KMS-11 (cell line): ENCODE measurements at regions not wholly inside any gene's neighbourhood (a gene's known extent, or its start where the extent isn't known, plus 50 kb on each side); places are given as distances from the start of the nearest gene placed in this dataset.
"Not testable (repeated sequence)": the region's sequence is repeated elsewhere in the genome, so short reads cannot be mapped to it uniquely, and the experiment has no call there.

Source experiments
- H2AFZ ChIP-seq: fragments of 200-600 bp; sonication (generic); 2 replicates; pipeline ENCODE4 v1.6.1; 2016; ENCODE audit warnings: antibody characterized with exemption, mixed run types, low read depth
- H3K27ac ChIP-seq: fragments of 200-600 bp; sonication (generic); 2 replicates; pipeline ENCODE4 v1.6.1; 2016; ENCODE audit warnings: mild to moderate bottlenecking, mixed run types
- H3K27me3 ChIP-seq: fragments of 200-600 bp; sonication (generic); 2 replicates; pipeline ENCODE4 v1.6.1; 2017; ENCODE audit warnings: mild to moderate bottlenecking, low read depth, mixed run types, moderate library complexity; ENCODE audit not compliant: insufficient read depth
- H3K36me3 ChIP-seq: fragments of 200-600 bp; sonication (generic); 2 replicates; pipeline ENCODE4 v1.6.1; 2017; ENCODE audit warnings: mild to moderate bottlenecking, mixed run types; ENCODE audit not compliant: insufficient read depth
- H3K4me1 ChIP-seq: fragments of 200-600 bp; sonication (generic); 2 replicates; pipeline ENCODE4 v1.6.1; 2016; ENCODE audit warnings: mild to moderate bottlenecking, low read depth, mixed run types; ENCODE audit not compliant: poor library complexity, severe bottlenecking
- H3K4me2 ChIP-seq: fragments of 200-600 bp; sonication (generic); 2 replicates; pipeline ENCODE4 v1.7.0; 2016; ENCODE audit warnings: mild to moderate bottlenecking, mixed run types
- H3K4me3 ChIP-seq: fragments of 200-600 bp; sonication (generic); IDR thresholded peaks from 2 replicates; pipeline ENCODE4 v1.6.1; 2017; ENCODE audit warnings: low read depth, low read length, mixed read lengths; ENCODE audit not compliant: insufficient read depth
- H3K79me2 ChIP-seq: fragments of 200-600 bp; sonication (generic); 2 replicates; pipeline ENCODE4 v1.6.1; 2016; ENCODE audit warnings: low read depth, mixed run types; ENCODE audit not compliant: insufficient read depth
- H3K9ac ChIP-seq: fragments of 200-600 bp; sonication (generic); 2 replicates; pipeline ENCODE4 v1.6.1; 2016; ENCODE audit warnings: mild to moderate bottlenecking, mixed run types
- H4K20me1 ChIP-seq: fragments of 200-600 bp; sonication (generic); 2 replicates; pipeline ENCODE4 v1.6.1; 2016; ENCODE audit warnings: mild to moderate bottlenecking, mixed run types; ENCODE audit not compliant: insufficient read depth
- TF ChIP-seq, protein P1 (sequence below): fragments of 200-600 bp; sonication (generic); conservative IDR thresholded peaks from 2 replicates; pipeline ENCODE4 v1.6.1; 2017; ENCODE audit warnings: low read depth, mild to moderate bottlenecking, antibody characterized with exemption, low read length, moderate library complexity, mixed read lengths

DNA sequence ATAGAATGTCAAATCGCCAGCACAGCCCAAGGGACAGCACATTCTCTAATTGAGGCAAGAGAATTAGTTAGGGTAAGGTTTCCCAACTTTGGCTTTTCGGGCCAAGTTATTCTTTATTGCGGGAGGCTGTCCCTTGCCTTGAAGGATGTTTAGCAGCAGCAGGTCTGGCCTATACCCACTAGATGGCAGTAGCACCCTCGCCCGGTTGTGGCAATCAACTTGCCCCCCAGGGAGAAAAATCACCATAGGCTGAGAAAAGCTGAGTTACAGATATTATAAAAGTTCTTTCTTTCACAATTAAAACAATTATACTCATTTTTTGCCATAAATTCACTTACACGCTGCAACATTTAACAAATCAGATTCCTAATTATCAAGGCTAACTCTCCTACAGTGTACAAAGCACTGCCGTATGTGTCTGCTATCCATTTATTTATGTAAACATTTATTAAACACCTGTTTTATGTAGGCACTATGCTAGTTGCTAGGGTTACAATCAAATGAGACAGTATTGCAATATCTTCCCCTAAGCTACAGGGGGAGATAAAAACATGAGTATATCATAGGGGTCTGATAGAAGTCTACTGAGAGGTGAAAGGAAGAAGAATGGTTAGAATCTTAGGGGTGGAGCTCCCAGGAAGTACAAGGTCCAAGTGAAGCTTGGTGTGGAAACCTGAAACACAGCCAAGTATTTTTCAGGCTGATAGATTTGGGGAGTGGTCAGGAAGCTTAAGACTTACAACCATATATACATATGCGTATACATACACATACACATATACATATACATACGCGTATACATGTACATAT is 452.3 kb downstream of the RAB38 start:
- Histone ChIP-seq H4K20me1 (no peaks in the 10 kb centered on the region), H3K9ac (no peak overlapping the region), H3K4me1 (no peaks in the 10 kb centered on the region), H3K36me3 (no peaks in the 10 kb centered on the region), H3K27ac (no peak overlapping the region), H2AFZ (no peak overlapping the region), H3K4me3 (no peak overlapping the region), H3K4me2 (no peak overlapping the region), H3K79me2 (no peaks in the 10 kb centered on the region), H3K27me3 (no peaks in the 10 kb centered on the region)
- TF ChIP-seq, protein P1, sequence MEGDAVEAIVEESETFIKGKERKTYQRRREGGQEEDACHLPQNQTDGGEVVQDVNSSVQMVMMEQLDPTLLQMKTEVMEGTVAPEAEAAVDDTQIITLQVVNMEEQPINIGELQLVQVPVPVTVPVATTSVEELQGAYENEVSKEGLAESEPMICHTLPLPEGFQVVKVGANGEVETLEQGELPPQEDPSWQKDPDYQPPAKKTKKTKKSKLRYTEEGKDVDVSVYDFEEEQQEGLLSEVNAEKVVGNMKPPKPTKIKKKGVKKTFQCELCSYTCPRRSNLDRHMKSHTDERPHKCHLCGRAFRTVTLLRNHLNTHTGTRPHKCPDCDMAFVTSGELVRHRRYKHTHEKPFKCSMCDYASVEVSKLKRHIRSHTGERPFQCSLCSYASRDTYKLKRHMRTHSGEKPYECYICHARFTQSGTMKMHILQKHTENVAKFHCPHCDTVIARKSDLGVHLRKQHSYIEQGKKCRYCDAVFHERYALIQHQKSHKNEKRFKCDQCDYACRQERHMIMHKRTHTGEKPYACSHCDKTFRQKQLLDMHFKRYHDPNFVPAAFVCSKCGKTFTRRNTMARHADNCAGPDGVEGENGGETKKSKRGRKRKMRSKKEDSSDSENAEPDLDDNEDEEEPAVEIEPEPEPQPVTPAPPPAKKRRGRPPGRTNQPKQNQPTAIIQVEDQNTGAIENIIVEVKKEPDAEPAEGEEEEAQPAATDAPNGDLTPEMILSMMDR: peak; percentile 55

DNA sequence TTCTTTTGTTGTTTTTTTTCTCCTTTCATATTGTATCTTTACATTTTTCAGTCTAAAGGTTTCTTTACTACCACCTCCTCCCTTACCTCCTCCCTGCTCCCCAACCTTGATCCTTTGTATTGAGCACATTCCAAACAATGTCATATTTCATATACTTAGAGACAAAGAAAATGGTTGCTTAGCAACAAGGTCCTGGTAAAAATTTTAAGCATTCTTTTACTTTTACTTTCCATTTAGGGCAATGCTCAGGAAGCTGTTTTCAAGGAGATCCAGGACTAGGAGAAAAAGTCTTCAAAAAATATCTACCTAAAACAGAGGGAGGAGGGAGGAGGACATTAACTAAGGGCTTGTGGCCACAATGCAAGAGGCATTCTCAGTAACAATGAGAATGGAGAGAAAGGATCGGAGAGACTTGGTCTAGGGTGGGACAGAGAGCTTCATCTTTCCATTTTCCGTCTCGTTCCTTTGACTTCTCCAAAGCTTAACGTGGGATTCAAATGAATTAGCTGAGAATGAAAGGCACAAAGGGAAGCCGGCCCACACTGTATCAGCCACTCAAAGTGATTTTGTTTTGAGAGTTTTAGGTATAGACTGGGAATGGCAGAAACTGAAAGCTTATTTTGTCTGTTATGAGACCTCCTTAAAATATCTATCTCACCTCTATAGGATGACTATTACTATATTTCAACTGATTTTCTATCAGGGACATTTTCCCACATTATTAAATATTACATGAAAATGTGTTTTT is 455.7 kb downstream of the RAB38 start:
- H3K4me1 ChIP-seq: no peaks in the 10 kb centered on the region
- no peak overlapping the region for H3K4me2 ChIP-seq
- H3K4me3 ChIP-seq: no peak overlapping the region
- no peaks in the 10 kb centered on the region for H3K27me3 ChIP-seq
- H2AFZ ChIP-seq: no peak overlapping the region
- no peak overlapping the region for H3K9ac ChIP-seq
- H3K27ac ChIP-seq: no peak overlapping the region
- TF ChIP-seq, protein P1: no peak
- no peaks in the 10 kb centered on the region for H3K36me3 ChIP-seq
- no peaks in the 10 kb centered on the region for H4K20me1 ChIP-seq
- no peaks in the 10 kb centered on the region for H3K79me2 ChIP-seq

DNA sequence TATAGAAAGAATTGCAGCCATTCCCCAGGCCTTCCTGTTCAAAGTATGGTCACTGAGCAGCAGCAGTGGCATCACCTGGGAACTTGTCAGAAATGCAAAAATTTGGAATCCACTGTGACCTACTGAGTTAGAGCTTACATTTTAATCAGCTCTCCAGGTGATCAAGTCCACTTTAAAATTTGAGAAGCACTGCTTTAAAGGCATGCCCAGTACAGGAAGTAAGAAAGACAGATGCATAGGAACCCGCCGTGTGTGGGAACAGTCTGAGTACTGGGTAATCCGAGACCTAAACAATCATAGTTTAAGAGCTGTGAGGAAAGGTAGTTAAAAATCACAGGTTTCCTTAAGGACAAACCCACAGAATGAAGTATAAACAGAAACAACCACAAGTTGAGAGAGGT is 462.4 kb downstream of the RAB38 start:
- Histone ChIP-seq H3K27ac (no peak overlapping the region), H3K79me2 (no peaks in the 10 kb centered on the region), H3K4me1 (no peaks in the 10 kb centered on the region), H3K9ac (no peak overlapping the region), H3K36me3 (no peaks in the 10 kb centered on the region), H4K20me1 (no peaks in the 10 kb centered on the region), H3K27me3 (no peaks in the 10 kb centered on the region), H3K4me3 (no peak overlapping the region), H2AFZ (no peak overlapping the region), H3K4me2 (no peak overlapping the region)
- TF ChIP-seq, protein P1: no peak

DNA sequence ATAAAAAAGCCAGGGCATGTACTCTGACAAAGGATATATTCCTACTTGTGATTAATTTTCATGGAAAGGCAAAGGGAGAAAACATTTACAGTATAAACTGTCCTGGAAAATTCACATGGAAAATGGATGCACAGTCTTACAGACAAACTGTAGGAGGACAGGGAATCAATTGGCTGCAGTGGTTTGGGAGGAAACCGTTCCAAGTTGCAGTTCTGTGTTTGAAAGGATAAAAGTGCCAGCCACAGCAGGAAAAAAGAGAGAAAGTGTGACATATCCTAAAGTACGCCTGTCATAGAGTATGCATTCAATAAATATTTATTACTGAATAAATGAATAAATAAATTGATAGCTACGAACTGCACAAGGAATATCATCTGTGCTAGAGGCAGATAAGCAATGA is 462.9 kb downstream of the RAB38 start:
- Histone ChIP-seq H3K27me3 (no peaks in the 10 kb centered on the region), H3K4me1 (no peaks in the 10 kb centered on the region), H3K27ac (no peak overlapping the region), H4K20me1 (no peaks in the 10 kb centered on the region), H3K36me3 (no peaks in the 10 kb centered on the region), H2AFZ (no peak overlapping the region), H3K9ac (no peak overlapping the region), H3K4me3 (no peak overlapping the region), H3K79me2 (no peaks in the 10 kb centered on the region), H3K4me2 (no peak overlapping the region)
- TF ChIP-seq, protein P1: no peak

DNA sequence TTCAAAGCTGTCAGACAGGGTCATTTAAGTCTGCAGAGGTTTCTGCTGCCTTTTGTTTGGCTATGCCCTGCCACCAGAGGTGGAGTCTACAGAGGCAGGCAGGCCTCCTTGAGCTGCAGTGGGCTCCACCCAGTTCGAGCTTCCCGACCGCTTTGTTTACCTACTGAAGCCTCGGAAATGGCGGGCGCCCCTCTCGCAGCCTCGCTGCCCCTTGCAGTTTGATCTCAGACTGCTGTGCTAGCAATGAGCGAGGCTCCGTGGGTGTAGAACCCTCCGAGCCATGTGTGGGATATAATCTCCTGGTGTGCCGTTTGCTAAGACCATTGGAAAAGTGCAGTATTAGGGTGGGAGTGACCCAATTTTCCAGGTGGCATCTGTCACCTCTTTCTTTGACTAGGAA is 471.7 kb downstream of the RAB38 start:
- not testable (repeated sequence) for H3K4me2 ChIP-seq, H3K4me3 ChIP-seq, H3K4me1 ChIP-seq, H4K20me1 ChIP-seq, H3K79me2 ChIP-seq, H3K27ac ChIP-seq, H3K9ac ChIP-seq, H2AFZ ChIP-seq, H3K27me3 ChIP-seq, H3K36me3 ChIP-seq
